GM21390 (cell line): ENCODE measurements at regions not wholly inside any gene's neighbourhood (a gene's known extent, or its start where the extent isn't known, plus 50 kb on each side); places are given as distances from the start of the nearest gene placed in this dataset.
"Not testable (repeated sequence)": the region's sequence is repeated elsewhere in the genome, so short reads cannot be mapped to it uniquely, and the experiment has no call there.

Experiments
- ATAC-seq: cut with Tn5 transposase; IDR thresholded peaks from one replicate; pipeline ENCODE4 v1.9.1; 2021; ENCODE audit not compliant: unreplicated experiment

DNA sequence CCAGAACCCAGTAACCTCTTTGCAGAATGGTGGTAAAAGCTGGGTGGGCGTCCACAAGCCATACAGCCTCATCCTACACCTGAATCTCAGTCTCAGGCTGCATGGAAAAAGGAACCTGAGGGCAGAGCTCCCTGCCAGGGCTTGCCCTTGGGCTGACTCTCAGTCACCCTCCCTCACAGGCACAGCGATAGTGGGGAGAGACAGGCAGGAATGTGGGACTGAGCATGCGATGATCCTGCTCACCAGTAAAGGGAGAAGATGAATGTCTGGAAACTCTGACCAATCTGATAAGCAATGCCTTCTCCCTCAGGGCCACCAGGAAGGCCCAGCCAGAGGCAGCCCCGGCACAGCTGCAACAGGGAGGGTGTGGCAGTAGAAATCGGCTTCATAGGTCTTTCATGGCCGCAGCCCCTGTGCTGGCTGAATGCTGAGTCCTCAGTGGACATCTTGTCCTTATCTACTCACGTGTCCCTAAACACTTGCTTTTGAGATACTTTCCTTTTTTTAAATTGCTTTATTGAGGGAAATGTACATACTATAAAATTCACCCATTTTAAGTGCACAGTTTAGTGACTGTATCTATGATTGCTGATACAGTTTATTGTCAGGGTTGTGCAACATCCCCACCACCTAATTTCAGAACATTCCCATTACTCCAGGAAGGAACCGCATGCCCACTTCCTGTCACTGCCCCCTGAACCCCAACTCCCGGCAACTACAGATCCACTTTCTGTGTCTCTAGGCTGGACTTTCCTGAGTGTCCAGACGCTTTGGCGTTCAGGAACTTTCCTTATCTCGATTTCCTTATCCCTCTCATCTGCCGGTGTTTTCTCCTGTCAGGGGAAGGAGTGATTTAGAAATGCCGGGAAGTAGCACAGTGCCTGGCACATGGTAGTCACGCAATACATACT is 258.1 kb downstream of the PCNX1 start:
- no peak for ATAC-seq

DNA sequence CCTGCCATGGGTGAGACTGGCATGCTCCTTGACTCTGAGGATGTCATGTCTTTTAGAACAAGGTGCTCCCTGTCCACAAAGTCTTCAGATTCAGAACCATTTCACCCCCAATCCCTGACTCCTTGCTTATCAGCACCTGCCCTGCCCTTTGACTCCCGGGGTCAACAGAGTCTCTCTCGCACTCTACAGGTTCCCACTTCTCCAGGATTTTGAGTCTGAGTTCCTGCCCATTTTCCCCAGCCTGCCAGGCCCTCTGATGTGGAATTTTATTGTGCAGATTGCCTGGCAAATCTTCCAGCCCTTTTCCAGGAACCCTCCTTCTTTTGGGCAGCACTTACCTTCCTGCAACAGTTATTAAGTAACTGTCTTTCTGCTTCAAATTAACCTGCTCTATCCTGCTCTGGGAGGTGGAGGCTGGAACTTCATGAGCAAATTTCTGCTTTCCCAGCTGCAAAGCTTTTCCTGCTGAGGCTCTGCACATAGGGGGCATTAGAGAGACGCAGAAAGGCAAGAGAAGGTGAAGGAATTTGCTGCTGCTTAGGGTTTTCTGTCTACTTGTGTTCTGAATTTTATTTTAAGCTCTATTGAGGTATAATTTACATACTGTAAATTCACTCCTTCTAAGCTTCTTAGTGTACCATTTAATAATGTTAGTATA is 259.1 kb downstream of the PCNX1 start:
- no peak for ATAC-seq

DNA sequence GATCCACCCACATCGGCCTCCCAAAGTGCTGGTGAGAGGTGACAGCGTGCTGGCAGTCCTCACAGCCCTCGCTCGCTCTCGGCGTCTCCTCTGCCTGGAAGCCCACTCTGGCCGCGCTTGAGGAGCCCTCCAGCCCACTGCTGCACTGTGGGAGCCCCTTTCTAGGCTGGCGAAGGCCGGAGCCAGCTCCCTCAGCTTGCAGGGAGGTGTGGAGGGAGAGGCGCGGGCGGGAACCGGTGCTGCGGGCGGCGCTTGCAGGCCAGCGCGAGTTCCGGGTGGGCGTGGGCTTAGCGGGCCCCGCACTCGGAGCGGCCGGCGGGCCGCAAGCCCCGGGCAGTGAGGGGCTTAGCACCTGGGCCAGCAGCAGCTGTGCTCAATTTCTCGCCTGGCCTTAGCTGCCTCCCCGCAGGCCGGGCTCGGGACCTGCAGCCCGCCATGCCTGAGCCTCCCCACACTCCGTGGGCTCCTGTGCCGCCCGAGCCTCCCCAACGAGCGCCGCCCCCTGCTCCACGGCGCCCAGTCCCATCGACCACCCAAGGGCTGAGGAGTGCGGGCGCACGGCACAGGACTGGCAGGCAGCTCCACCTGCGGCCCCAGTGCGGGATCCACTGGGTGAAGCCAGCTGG is 260.2 kb downstream of the PCNX1 start:
- ATAC-seq = not testable (repeated sequence)

- not testable (repeated sequence) for ATAC-seq
Observed at GRCh38 chr14:71168161-71168560, 260.9 kb downstream of the PCNX1 start.

- ATAC-seq = no peak
Observed at GRCh38 chr14:71168564-71169427, 261.5 kb downstream of the PCNX1 start.

GRCh38 chr14:71169861-71170260 is 262.6 kb downstream of the PCNX1 start:
- no peak for ATAC-seq

DNA sequence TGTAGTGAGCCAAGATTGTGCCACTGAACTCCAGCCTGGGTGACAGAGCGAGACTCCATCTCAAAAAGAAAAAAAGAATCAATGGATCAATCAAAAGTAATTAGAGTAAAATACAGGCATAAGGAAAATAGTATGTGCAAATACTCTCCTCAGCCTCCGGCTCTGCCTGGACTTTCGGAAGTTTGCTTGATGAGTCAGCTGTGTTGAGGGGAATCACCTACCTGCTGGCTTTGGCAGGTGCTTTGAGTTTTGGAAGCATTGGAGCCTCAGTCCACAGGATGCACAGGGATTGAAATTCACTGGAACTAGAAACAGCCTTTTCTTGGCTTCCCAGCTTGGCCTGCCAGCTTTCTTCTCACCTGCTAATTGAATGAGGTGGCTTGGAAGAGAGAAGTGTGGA is 268.2 kb downstream of the PCNX1 start:
- no peak for ATAC-seq

- no peak for ATAC-seq
Observed at GRCh38 chr14:71179066-71179465, 271.8 kb downstream of the PCNX1 start.

GRCh38 chr14:71180397-71180796 is 273.1 kb downstream of the PCNX1 start:
- no peak for ATAC-seq

DNA sequence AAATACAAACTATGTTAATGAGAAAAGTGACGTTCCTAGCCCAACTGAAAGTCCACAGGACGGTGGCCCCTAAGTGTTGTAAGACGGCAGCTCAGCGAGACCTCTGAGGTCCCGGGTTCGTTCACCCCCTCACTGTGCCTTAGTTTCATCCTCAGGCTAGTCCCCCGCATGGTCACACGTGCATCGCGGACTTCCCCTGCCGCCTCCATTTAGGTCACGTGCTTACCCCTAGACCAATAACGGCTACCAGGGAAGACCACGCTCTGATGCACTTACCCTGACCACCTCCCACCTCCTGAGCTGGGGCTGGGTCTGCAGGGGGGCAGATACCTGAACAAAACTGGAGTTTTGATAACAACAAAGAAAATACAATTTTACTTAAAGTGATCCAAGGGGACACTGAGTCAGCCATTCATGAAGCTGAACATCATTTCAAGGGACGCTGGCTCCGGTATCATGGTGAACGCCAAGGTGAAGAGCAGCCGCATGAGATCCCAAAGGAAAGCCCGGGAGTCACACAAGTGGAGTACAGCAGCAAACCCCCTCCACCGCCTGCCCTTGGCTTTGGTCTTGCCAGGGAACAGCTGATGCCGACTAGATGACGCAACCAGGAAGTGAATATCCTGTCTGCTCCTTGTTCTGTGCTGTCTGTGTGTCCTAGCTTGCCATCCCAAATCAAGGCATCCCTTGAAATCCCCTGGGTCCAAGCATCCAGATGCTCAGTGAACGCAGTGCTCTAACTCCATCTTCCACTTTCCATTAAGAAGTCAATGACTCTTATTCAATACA is 274.1 kb downstream of the PCNX1 start:
- ATAC-seq = no peak

GRCh38 chr14:71183876-71184689 is 276.8 kb downstream of the PCNX1 start:
- no peak for ATAC-seq

DNA sequence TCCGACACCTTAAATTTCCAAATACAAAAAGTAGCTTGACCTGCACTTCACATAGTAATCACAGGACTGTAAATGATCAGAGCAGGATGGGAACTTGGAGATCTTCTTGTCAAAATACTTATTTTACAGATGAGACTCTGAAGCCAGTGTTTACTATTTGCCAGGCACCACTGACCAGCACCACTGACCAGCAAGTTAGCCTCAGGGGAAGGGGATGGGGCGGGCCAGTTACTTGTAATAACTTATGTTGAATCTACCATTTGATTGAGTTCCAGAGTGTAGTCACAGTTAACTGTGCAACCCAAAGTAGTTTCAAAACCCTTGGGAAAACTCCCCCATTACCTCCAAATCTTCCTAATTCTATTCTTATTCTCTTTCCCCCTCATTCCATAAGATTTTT is 278.4 kb downstream of the PCNX1 start:
- no peak for ATAC-seq

DNA sequence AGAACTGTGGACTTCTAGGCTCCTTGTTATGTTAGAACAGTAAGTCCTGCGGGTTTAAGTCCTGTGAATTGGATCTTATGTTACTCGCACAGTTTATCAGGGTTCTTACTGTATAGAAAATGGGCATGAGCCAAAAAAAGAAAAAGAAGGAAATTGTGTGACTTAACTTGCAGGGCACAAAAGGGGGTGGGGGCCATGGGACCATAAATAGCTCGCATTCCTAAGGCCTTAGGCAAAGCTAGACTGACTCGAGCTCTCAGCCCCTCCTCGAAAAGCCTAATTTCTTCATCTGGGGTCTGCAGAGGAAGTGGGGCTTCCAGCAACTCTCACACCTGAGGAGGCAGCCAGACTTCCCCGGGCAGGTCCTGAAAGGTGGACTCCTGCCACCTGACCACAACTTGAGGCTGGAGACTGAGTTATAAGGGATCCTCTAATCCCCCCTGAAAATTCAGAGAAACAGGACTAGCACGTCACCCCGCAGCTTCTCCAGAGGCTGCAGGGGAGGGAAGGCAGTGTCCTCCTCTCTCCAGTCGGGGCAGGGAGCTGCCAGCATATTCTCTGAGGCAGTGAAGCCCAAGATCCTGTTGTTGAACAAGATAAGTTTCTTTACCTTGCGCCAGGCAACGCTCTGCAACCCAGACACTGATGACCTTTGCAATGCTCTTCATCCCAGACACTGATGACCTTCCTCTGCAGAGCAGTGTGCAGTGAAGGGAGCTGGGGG is 280.5 kb downstream of the PCNX1 start:
- no peak for ATAC-seq

GRCh38 chr14:71190770-71191374 is 283.6 kb downstream of the PCNX1 start:
- ATAC-seq = no peak

DNA sequence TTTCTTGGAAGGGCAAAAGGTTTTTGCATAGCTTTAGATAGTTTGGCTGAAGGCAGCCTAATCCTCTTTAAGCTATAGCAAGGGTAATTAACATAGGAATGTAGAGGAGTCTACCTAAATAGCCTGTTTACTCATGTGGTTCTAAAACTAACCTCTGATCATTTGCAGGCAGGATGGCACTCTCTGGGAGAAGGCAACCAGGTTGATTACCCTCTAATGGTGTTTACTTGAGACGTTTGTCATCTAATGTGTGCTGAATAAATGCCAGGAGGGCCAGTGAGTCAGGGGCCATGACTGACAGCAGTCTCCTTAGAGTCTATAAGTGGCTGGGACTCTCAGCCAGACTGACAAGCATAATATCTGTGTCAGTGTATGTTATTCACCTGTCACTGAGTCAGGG is 286.4 kb downstream of the PCNX1 start:
- no peak for ATAC-seq

DNA sequence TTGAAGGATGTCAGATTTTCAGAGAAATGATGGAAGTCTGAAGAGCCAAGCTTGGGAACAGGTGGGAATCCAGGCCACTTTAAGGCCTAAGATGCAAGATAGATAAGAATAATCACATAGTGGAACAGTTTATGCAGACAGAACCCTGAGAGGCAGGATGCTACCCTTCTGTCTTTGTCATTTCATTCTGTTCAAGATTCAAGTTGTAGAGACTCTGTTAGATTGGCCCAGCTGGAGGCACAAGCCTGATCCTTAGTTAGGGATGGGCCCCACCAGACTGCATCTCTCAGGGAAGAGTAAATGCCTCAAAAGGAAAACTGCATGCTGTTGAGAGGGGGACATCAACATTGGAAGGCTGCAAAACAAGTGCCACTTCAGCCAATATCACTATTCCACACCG is 287.0 kb downstream of the PCNX1 start:
- no peak for ATAC-seq

GRCh38 chr14:71196921-71197320 is 289.7 kb downstream of the PCNX1 start:
- ATAC-seq = no peak

DNA sequence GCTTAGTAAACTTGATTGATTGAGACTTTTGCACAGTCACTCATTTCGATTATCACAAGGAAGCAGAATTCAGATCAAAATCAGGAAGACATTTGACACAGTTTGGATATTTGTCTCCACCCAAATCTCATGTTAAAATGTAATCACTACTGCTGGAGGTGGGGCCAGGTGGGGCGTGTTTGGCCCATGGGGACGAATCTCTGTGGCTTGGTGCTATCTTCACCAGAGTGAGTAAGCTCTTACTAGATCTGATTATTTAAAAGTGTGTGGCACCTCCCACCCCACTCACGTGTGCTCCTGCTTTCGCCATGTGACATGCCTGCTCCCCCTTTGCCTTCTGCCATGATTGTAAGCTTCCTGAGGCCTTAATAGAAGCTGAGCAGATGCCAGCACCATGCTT is 291.4 kb downstream of the PCNX1 start:
- no peak for ATAC-seq
